Epithelial cell of esophagus (primary cell): ENCODE measurements at regions not wholly inside any gene's neighbourhood (a gene's known extent, or its start where the extent isn't known, plus 50 kb on each side); places are given as distances from the start of the nearest gene placed in this dataset.
"Not testable (repeated sequence)": the region's sequence is repeated elsewhere in the genome, so short reads cannot be mapped to it uniquely, and the experiment has no call there.

ENCODE experiments used
- DNase-seq: peaks from one replicate; pipeline ENCODE4 v3.0.0; 2010; ENCODE audit warnings: low read depth
- H3K4me3 ChIP-seq: 2 replicates; pipeline ENCODE4 v1.5.1; 2011; ENCODE audit warnings: mild to moderate bottlenecking, low read length, control low read depth
- CTCF ChIP-seq: IDR thresholded peaks from 2 replicates; pipeline ENCODE4 v1.5.1; 2011; ENCODE audit warnings: low read depth, mild to moderate bottlenecking, low read length, control low read depth, inconsistent platforms; ENCODE audit not compliant: insufficient read depth; ENCODE audit errors: missing control alignments

GRCh38 chr2:131584380-131584779 is 56.7 kb downstream of the CCDC74A start:
- H3K4me3 ChIP-seq, result no peak overlapping the region
- TF ChIP-seq CTCF, result no peak
- no peak for DNase-seq

- DNase-seq, result no peak
- H3K4me3 ChIP-seq, result no peak overlapping the region
- no peak for TF ChIP-seq CTCF
Observed at GRCh38 chr2:131584940-131585339, 57.3 kb downstream of the CCDC74A start.

- no peak for DNase-seq
- no peak for TF ChIP-seq CTCF
- H3K4me3 ChIP-seq, result no peak overlapping the region
Observed at GRCh38 chr2:131588152-131588873, 60.6 kb downstream of the CCDC74A start.

- DNase-seq, result not testable (repeated sequence)
Observed at GRCh38 chr2:131589126-131589525, 61.4 kb downstream of the CCDC74A start.

GRCh38 chr2:131590366-131590765 is 62.7 kb downstream of the CCDC74A start:
- no peak for DNase-seq
- TF ChIP-seq CTCF, result no peak
- H3K4me3 ChIP-seq, result no peak overlapping the region

More at GRCh38 chr2:131589126-131589525, 61.4 kb downstream of the CCDC74A start:
- H3K4me3 ChIP-seq, result not testable (repeated sequence)

GRCh38 chr2:131590896-131591295 is 63.2 kb downstream of the CCDC74A start:
- no peak for DNase-seq
- TF ChIP-seq CTCF, result no peak
- no peak overlapping the region for H3K4me3 ChIP-seq

GRCh38 chr2:131596561-131596960 is 68.9 kb downstream of the CCDC74A start:
- not testable (repeated sequence) for DNase-seq, H3K4me3 ChIP-seq

- not testable (repeated sequence) for H3K4me3 ChIP-seq, DNase-seq
Observed at GRCh38 chr2:131602444-131602843, 74.8 kb downstream of the CCDC74A start.

- not testable (repeated sequence) for H3K4me3 ChIP-seq, DNase-seq
Observed at GRCh38 chr2:131604652-131605051, 77.0 kb downstream of the CCDC74A start.

GRCh38 chr2:131606366-131606765 is 78.7 kb downstream of the CCDC74A start:
- not testable (repeated sequence) for H3K4me3 ChIP-seq, DNase-seq

- H3K4me3 ChIP-seq, DNase-seq: not testable (repeated sequence)
Observed at GRCh38 chr2:131607056-131607455, 79.4 kb downstream of the CCDC74A start.

GRCh38 chr2:131614539-131614938 is 86.9 kb downstream of the CCDC74A start:
- not testable (repeated sequence) for DNase-seq, H3K4me3 ChIP-seq

GRCh38 chr2:131618320-131618719 is 90.6 kb downstream of the CCDC74A start:
- not testable (repeated sequence) for H3K4me3 ChIP-seq, DNase-seq

- not testable (repeated sequence) for H3K4me3 ChIP-seq, DNase-seq
Observed at GRCh38 chr2:131622874-131623273, 95.2 kb downstream of the CCDC74A start.
